A549 (cell line): ENCODE measurements at regions not wholly inside any gene's neighbourhood (a gene's known extent, or its start where the extent isn't known, plus 50 kb on each side); places are given as distances from the start of the nearest gene placed in this dataset.

Experiments used
- ATAC-seq, 2 experiments: fragments of 200-7000 bp in 1 of 2; fragments of >200 bp in 1 of 2; cut with Nextera tagmentation in 1 of 2; cut with Tn5 transposase in 1 of 2; 3 replicates each; pipeline versions ENCODE4 v1.8.0 to v1.9.1; 2018 to 2020; ENCODE audit warnings: mild to moderate bottlenecking in 1 of 2, moderate library complexity in 1 of 2
- CTCF ChIA-PET: fragments of 300-600 bp; sonication (Branson Sonifier 250); formaldehyde crosslinking; extraction: SDS; loops from one replicate; lab custom pipeline; 2021; ENCODE audit warnings: antibody characterized with exemption, inconsistent platforms; lab: Yijun Ruan, JAX
- POLR2A ChIA-PET: fragments of 350-600 bp; formaldehyde crosslinking; extraction: SDS; loops from one replicate; lab custom pipeline; 2021; ENCODE audit warnings: antibody characterized with exemption, inconsistent platforms; lab: Yijun Ruan, JAX
- DNase-seq, 2 experiments: peaks; one replicate each; pipeline versions ENCODE4 v3.0.0 to v3.0.0-alpha.2; 2011 to 2016; ENCODE audit warnings: low read depth in 1 of 2, low spot score in 1 of 2
- FAIRE-seq: peaks from 2 replicates; lab custom pipeline; 2011; peaks lifted over from hg19 to GRCh38; lab: Jason Lieb, UNC
- H3K27ac ChIP-seq, 2 experiments: fragments of >200 bp; sonication (Bioruptor Twin); formaldehyde crosslinking; 3 replicates each; pipeline ENCODE4 v1.5.1; 2016 to 2017
- H3K4me1 ChIP-seq: fragments of >200 bp; sonication (Bioruptor Twin); formaldehyde crosslinking; 3 replicates; pipeline ENCODE4 v1.6.1; 2016
- H3K4me2 ChIP-seq: fragments of >200 bp; sonication (Bioruptor Twin); formaldehyde crosslinking; 3 replicates; pipeline ENCODE4 v1.6.1; 2016
- H3K4me3 ChIP-seq: fragments of >200 bp; sonication (Bioruptor Twin); formaldehyde crosslinking; 3 replicates; pipeline ENCODE4 v1.5.1; 2016
- H3K9me3 ChIP-seq: fragments of >200 bp; sonication (Bioruptor Twin); formaldehyde crosslinking; 3 replicates; pipeline ENCODE4 v1.6.1; 2016
- CBX2 ChIP-seq: fragments of 200-600 bp; sonication (generic); IDR thresholded peaks from 2 replicates; pipeline ENCODE4 v1.6.1; 2016; ENCODE audit warnings: low read depth, mild to moderate bottlenecking, borderline replicate concordance
- CEBPB ChIP-seq, 2 experiments: fragments of >200 bp in 1 of 2; sonication (Bioruptor Twin) in 1 of 2; formaldehyde crosslinking in 1 of 2; IDR thresholded peaks; 2 replicates each; pipeline ENCODE4 v1.6.1; 2012 to 2016
- EHMT2 ChIP-seq: fragments of 200-600 bp; sonication (generic); IDR thresholded peaks from 2 replicates; pipeline ENCODE4 v1.6.1; 2016; ENCODE audit warnings: antibody characterized with exemption, low read depth, mild to moderate bottlenecking, moderate library complexity
- EP300 ChIP-seq, 2 experiments: fragments of >200 bp; sonication (Bioruptor Twin); formaldehyde crosslinking; IDR thresholded peaks; 2 replicates in 1 of 2; 3 replicates in 1 of 2; pipeline ENCODE4 v1.6.1; 2016 to 2017
- ESRRA ChIP-seq: fragments of 150-350 bp; IDR thresholded peaks from 2 replicates; pipeline ENCODE4 v1.6.1; 2014; ENCODE audit warnings: mild to moderate bottlenecking, low read length, borderline replicate concordance
- FOXS1 ChIP-seq: fragments of 250-450 bp; sonication (Bioruptor Pico); IDR thresholded peaks from 2 replicates; pipeline ENCODE4 v1.5.0; 2020; ENCODE audit warnings: mild to moderate bottlenecking, moderate library complexity
- HMGXB4 ChIP-seq: fragments of 250-450 bp; sonication (Bioruptor Pico); IDR thresholded peaks from 2 replicates; pipeline ENCODE4 v1.5.0; 2021; ENCODE audit warnings: mild to moderate bottlenecking, moderate library complexity, borderline replicate concordance
- KDM5A ChIP-seq: fragments of 200-600 bp; sonication (generic); IDR thresholded peaks from 2 replicates; pipeline ENCODE4 v1.6.1; 2016; ENCODE audit warnings: antibody characterized with exemption, mild to moderate bottlenecking
- MAFK ChIP-seq: fragments of 450-650 bp; IDR thresholded peaks from 2 replicates; pipeline ENCODE4 v1.6.1; 2014; ENCODE audit not compliant: partially characterized antibody
- RAD21 ChIP-seq, 2 experiments: fragments of >200 bp in 1 of 2; sonication (Bioruptor Twin) in 1 of 2; formaldehyde crosslinking in 1 of 2; IDR thresholded peaks in 1 of 2; conservative IDR thresholded peaks in 1 of 2; 2 replicates in 1 of 2; 3 replicates in 1 of 2; pipeline ENCODE4 v1.6.1; 2012 to 2018; ENCODE audit warnings: inconsistent platforms in 1 of 2
- SMC3 ChIP-seq: fragments of >200 bp; sonication (Bioruptor Twin); formaldehyde crosslinking; IDR thresholded peaks from 3 replicates; pipeline ENCODE4 v1.6.1; 2018; ENCODE audit warnings: inconsistent platforms
- WGBS: methylation state at CpG from one replicate; pipeline ENCODE4 v1.1.6; 2017; ENCODE audit errors: missing lambda C conversion rate; 5-methylcytosine and 5-hydroxymethylcytosine counted together
- TF ChIP-seq, protein P1 (sequence below): fragments of >200 bp; sonication (Bioruptor Twin); formaldehyde crosslinking; IDR thresholded peaks from 3 replicates; pipeline ENCODE4 v1.5.1; 2016
- TF ChIP-seq, protein P2 (sequence below): fragments of 450-650 bp; IDR thresholded peaks from 2 replicates; pipeline ENCODE4 v1.6.1; 2014; ENCODE audit warnings: antibody characterized with exemption
- TF ChIP-seq, protein P3 (sequence below): IDR thresholded peaks from 2 replicates; pipeline ENCODE4 v1.6.1; 2012

DNA sequence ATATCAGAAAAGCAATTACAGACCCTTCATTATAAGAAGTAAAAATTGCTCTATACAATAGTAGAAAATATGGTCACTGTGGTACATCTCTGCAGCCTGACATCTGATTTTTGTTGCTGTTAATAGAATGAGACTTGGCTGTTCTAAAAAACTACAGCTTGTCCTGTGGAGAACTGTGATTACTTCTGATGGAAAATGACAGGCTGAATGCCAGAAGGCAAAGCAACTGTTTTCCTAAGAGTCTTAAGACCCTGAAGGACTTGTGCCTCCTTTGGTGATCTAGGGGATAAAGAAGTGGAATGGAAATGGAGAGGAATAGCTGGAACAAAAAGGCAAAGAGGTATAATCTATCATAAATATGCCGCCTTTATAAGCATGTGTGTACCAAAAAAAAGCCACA, 314.8 kb downstream of the BCHE start:
- H3K4me1 ChIP-seq = no peaks in the 10 kb centered on the region
- no peak overlapping the region for H3K4me3 ChIP-seq
- no peak for FAIRE-seq
- no peak for TF ChIP-seq RAD21 (conservative IDR thresholded peaks at IDR 0.05 in 1 of 2, IDR thresholded peaks at IDR 0.05 in 1 of 2)
- TF ChIP-seq FOXS1 (CRISPR knock-in tag) = no peak
- no peak for TF ChIP-seq HMGXB4 (CRISPR knock-in tag)
- TF ChIP-seq EP300 (IDR thresholded peaks at IDR 0.05) = no peak
- TF ChIP-seq, protein P1, sequence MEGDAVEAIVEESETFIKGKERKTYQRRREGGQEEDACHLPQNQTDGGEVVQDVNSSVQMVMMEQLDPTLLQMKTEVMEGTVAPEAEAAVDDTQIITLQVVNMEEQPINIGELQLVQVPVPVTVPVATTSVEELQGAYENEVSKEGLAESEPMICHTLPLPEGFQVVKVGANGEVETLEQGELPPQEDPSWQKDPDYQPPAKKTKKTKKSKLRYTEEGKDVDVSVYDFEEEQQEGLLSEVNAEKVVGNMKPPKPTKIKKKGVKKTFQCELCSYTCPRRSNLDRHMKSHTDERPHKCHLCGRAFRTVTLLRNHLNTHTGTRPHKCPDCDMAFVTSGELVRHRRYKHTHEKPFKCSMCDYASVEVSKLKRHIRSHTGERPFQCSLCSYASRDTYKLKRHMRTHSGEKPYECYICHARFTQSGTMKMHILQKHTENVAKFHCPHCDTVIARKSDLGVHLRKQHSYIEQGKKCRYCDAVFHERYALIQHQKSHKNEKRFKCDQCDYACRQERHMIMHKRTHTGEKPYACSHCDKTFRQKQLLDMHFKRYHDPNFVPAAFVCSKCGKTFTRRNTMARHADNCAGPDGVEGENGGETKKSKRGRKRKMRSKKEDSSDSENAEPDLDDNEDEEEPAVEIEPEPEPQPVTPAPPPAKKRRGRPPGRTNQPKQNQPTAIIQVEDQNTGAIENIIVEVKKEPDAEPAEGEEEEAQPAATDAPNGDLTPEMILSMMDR = no peak
- TF ChIP-seq, protein P2, sequence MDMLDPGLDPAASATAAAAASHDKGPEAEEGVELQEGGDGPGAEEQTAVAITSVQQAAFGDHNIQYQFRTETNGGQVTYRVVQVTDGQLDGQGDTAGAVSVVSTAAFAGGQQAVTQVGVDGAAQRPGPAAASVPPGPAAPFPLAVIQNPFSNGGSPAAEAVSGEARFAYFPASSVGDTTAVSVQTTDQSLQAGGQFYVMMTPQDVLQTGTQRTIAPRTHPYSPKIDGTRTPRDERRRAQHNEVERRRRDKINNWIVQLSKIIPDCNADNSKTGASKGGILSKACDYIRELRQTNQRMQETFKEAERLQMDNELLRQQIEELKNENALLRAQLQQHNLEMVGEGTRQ = no peak
- no peak for TF ChIP-seq ESRRA
- no peak for TF ChIP-seq CEBPB (IDR thresholded peaks at IDR 0.05)
- H3K9me3 ChIP-seq = no peaks in the 10 kb centered on the region
- ChIA-PET POLR2A (no interaction called here), CTCF (no interaction called here)
- DNase-seq = no peak
- no peak for ATAC-seq
- no peak overlapping the region for H3K4me2 ChIP-seq
- no peak overlapping the region for H3K27ac ChIP-seq
- WGBS = 69% methylated on average over 1 of the region's 1 CpG

- 62% methylated on average over 2 of the region's 2 CpGs for WGBS
- Histone ChIP-seq H3K4me1 (no peaks in the 10 kb centered on the region), H3K4me2 (no peak overlapping the region), H3K4me3 (no peak overlapping the region), H3K27ac (no peak overlapping the region), H3K9me3 (no peaks in the 10 kb centered on the region)
- CTCF ChIA-PET = interaction anchor here (0.5 kb wide), 1 partner anchor 42 kb away, joined by 4 read pairs; no protein-coding TSS in a partner anchor
- FAIRE-seq = no peak
- TF ChIP-seq MAFK (peak; percentile 25), CBX2 (no peak)
- DNase-seq = no peak
- no peak for ATAC-seq
- POLR2A ChIA-PET = no interaction called here
These were observed 315.9 kb downstream of the BCHE start for GRCh38 chr3:165521131-165521871.

DNA sequence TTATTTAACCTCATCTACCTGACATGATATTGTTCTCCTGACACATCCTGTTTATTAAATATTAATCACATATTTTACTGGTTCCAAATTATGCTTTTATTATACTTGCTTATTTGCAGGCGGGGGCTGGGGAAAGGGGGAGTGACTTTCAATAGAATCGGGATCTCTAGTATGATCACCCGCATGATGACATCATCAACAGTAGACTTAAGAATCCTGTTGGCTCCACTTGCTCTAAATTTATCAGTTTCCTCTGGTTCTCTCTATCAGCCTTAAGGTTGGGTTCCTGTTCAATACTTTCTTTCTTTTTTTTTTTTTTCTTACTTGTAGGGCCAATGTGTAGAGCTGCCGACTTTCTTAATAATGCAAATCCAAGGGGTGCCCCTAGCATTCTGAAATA, 317.5 kb downstream of the BCHE start:
- Histone ChIP-seq H3K9me3 (no peaks in the 10 kb centered on the region), H3K27ac (no peak overlapping the region), H3K4me3 (no peak overlapping the region), H3K4me1 (no peaks in the 10 kb centered on the region), H3K4me2 (no peak overlapping the region)
- TF ChIP-seq RAD21 (conservative IDR thresholded peaks at IDR 0.05 in 1 of 2, IDR thresholded peaks at IDR 0.05 in 1 of 2) (no peak), SMC3 (no peak), EHMT2 (no peak), KDM5A (no peak)
- TF ChIP-seq, protein P3, sequence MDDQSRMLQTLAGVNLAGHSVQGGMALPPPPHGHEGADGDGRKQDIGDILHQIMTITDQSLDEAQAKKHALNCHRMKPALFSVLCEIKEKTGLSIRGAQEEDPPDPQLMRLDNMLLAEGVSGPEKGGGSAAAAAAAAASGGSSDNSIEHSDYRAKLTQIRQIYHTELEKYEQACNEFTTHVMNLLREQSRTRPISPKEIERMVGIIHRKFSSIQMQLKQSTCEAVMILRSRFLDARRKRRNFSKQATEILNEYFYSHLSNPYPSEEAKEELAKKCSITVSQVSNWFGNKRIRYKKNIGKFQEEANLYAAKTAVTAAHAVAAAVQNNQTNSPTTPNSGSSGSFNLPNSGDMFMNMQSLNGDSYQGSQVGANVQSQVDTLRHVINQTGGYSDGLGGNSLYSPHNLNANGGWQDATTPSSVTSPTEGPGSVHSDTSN = no peak
- WGBS = 70% methylated on average over 4 of the region's 4 CpGs
- ChIA-PET POLR2A (no interaction called here), CTCF (no interaction called here)
- FAIRE-seq (no peak), DNase-seq (no peak), ATAC-seq (no peak)
